ENCODE measurements at regions not wholly inside any gene's neighbourhood (a gene's known extent, or its start where the extent isn't known, plus 50 kb on each side); places are given as distances from the start of the nearest gene placed in this dataset.
"Not testable (repeated sequence)": the region's sequence is repeated elsewhere in the genome, so short reads cannot be mapped to it uniquely, and the experiment has no call there.

DNA sequence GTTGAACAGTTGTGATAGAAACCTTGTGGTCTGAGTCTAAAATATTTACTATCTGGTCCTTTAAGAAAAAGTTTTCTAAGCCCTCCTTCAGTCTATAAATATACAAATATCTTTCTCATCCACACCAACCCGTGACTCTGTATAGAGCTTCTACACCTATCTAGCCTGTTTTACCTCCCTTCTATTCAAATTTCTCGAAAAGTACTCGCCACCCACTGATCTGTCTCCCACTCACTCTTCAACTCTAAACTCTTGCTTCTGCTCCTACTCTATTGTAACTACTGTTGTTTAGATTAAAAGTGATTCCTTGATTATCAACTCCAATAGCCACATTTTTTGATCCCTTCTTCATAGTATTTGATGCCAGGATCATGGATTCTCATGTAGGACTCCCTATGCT is 329.4 kb upstream of the MAN1A1 start:
- no peak for DNase-seq

- DNase-seq, result no peak
These were observed 327.8 kb upstream of the MAN1A1 start for GRCh38 chr6:119677384-119677783.

- DNase-seq, result no peak
These were observed 327.4 kb upstream of the MAN1A1 start for GRCh38 chr6:119676961-119677360.

- no peak for DNase-seq
These were observed 326.7 kb upstream of the MAN1A1 start for GRCh38 chr6:119676230-119676629.

- no peak for DNase-seq
These were observed 324.2 kb upstream of the MAN1A1 start for GRCh38 chr6:119673741-119674140.

DNA sequence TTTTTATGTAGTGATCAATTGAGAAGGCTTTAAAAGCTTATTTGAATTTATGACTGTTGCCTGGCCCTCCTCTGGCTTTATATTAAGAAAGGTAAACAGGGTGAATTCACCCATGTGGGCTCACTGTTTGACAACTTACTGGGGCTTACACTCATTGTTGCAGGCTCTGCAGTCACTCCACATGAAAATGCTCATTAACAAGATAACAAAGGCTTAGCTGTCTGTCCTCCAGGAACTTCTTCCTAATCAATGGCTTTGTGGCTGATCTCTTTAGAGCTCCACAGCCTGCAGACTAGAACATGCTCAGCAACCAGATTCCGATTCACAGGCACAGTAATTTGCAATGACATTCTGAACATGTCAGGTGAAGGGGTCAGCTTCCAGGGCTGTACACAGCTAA is 323.2 kb upstream of the MAN1A1 start:
- DNase-seq, result no peak

- no peak for DNase-seq
These were observed 321.5 kb upstream of the MAN1A1 start for GRCh38 chr6:119671105-119671504.

DNA sequence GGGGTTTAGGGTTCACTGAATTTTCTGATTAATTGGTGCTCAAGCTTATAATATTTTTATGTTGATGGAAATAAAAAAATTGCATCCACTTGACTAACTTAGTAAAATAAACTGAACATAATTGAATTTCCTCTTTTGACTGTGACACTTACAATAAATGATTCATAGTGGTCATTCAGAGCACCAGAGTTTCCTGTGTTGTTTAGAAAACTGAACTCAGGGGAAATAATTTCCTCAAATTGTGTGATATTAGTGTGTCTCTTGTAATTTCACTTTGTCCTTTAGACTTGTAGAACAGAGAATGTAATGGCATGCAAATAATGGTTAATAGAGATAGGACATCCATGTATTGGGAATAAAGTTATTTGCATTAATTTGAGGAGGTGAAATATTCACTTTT is 319.7 kb upstream of the MAN1A1 start:
- DNase-seq, result no peak

- not testable (repeated sequence) for DNase-seq
These were observed 315.9 kb upstream of the MAN1A1 start for GRCh38 chr6:119665432-119665831.

DNA sequence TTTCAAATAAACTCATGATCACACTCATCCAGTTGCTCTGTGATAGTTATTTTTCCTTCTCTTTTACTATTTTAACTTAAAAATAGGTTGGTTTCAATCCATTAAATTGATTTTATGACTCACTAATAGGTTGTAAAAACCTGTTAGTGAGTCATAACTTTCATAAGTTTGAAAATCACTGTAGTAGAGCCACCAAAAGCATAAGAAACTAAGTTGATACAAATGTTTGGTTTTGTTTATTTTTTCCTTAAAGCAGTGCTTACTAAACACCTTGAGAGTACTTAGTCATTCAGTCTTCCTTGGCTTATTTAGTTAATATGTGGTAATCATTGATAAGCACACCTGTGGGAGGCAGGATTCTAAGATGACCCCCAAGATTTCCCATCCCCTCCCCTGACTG is 312.1 kb upstream of the MAN1A1 start:
- no peak for DNase-seq

- no peak for DNase-seq
These were observed 311.5 kb upstream of the MAN1A1 start for GRCh38 chr6:119661078-119661477.

- DNase-seq, result no peak
These were observed 309.4 kb upstream of the MAN1A1 start for GRCh38 chr6:119658917-119659316.

DNA sequence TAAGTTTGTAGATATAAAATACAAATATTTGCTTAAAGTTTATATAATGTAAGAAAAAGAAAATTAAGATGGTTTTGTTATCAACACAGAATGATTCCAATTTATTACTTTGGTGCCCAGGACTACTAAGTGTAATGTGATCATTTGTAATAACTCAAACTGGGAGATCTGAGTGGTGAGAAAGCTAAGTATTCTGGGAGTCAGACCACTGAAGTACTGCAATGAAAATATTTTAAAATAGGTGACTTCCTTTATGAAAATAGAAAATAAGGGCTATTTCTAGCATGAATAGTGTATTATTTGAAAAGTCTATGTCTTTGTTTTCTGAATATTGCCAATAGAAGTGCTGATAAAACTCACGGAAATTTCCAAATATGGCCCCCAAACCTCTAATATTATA is 305.6 kb upstream of the MAN1A1 start:
- no peak for DNase-seq

- no peak for DNase-seq
These were observed 303.8 kb upstream of the MAN1A1 start for GRCh38 chr6:119653329-119653728.

GRCh38 chr6:119649531-119649930 is 300.0 kb upstream of the MAN1A1 start:
- no peak for DNase-seq

- no peak for DNase-seq
These were observed 297.7 kb upstream of the MAN1A1 start for GRCh38 chr6:119647309-119647708.

- no peak for DNase-seq
These were observed 294.3 kb upstream of the MAN1A1 start for GRCh38 chr6:119643876-119644275.

- no peak for DNase-seq
These were observed 288.2 kb upstream of the MAN1A1 start for GRCh38 chr6:119637768-119638167.

- DNase-seq, result no peak
These were observed 286.5 kb upstream of the MAN1A1 start for GRCh38 chr6:119636060-119636459.

DNA sequence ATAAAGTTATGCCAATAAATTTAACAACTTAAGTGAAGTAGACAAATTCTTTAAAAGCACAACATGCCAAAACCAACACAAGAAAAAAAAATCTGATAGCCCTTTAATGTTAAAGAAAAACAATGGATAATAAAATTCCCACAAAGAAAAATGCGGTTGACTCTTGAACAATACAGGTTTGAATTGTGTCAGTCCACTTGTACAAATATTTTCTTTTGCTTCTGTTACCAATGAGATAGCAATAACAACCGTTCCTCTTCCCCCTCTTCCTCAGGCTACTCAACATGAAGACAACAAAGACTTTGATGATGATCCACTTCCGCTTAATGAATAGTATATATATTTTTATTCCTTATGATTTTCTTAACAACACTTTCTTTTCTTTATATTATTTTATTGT is 283.9 kb upstream of the MAN1A1 start:
- no peak for DNase-seq

GRCh38 chr6:119630561-119631192 is 281.1 kb upstream of the MAN1A1 start:
- DNase-seq, result no peak

GRCh38 chr6:119628691-119629594 is 279.4 kb upstream of the MAN1A1 start:
- no peak for DNase-seq

DNA sequence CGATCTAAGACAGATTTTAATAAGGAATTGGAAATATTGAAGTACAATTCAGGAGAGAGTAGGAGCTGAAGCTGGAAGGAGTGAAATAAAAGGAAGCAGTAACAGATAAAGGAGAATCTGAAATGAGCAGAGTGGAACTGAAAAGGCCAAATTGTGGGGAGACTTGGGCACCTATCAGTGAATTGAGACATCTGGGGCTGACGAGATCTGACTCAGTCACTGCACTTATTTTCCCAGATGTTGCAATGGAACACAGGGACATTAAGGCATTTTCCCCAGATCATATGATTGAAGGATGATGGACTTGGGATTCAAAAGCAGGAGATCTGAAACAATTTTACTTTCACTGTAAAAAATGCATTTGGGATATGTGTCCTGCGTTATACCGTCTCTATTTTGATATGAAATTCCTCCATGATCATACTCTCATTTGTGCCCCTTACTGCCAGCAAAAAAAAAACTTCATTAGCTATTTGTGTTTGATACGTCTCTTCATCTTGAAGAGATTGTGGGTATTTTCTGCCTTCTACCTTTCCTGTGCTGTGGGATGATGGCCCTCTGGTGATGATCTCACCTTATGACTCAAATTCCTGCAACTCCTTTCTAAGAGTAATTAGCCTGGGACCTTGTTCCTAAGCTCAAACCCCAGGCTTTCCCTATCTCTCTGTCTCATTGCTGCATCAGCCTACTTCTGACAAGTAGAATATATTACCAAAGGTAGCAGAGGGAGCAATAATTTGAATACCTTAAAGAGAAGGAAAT is 278.5 kb upstream of the MAN1A1 start:
- DNase-seq, result no peak

Data from CD4-positive, alpha-beta T cell treated with Interleukin-17A for 1 hour (primary cell).